Endodermal cell (in vitro differentiated cells): ENCODE measurements at regions not wholly inside any gene's neighbourhood (a gene's known extent, or its start where the extent isn't known, plus 50 kb on each side); places are given as distances from the start of the nearest gene placed in this dataset.
A peak's percentile ranks its signal among the peaks of the same experiment; 100 is the strongest.

ENCODE experiments used
- DNase-seq: peaks from one replicate; pipeline ENCODE4 v3.0.0-alpha.2; 2017
- H3K27ac ChIP-seq: 2 replicates; pipeline ENCODE4 v1.5.1; 2013; ENCODE audit warnings: mild to moderate bottlenecking, low read depth, low read length, moderate library complexity
- H3K27me3 ChIP-seq: 2 replicates; pipeline ENCODE4 v1.6.1; 2013; ENCODE audit warnings: mild to moderate bottlenecking, low read length, moderate library complexity; ENCODE audit not compliant: insufficient read depth, control insufficient read depth, poor library complexity, severe bottlenecking
- H3K36me3 ChIP-seq: 2 replicates; pipeline ENCODE4 v1.7.0; 2013; ENCODE audit warnings: mild to moderate bottlenecking, low read length, moderate library complexity; ENCODE audit not compliant: control insufficient read depth, insufficient read depth
- H3K4me1 ChIP-seq: one replicate; pipeline ENCODE4 v1.7.0; 2013; ENCODE audit warnings: low read length; ENCODE audit not compliant: control insufficient read depth, insufficient read depth
- H3K4me3 ChIP-seq: 2 replicates; pipeline ENCODE4 v1.5.1; 2013; ENCODE audit warnings: mild to moderate bottlenecking, low read length, moderate library complexity
- H3K9ac ChIP-seq: 2 replicates; pipeline ENCODE4 v1.6.1; 2013; ENCODE audit warnings: mild to moderate bottlenecking, low read length, moderate library complexity; ENCODE audit not compliant: poor library complexity, severe bottlenecking; ENCODE audit errors: extremely low read depth
- H3K9me3 ChIP-seq: 2 replicates; pipeline ENCODE4 v1.6.1; 2013; ENCODE audit warnings: mild to moderate bottlenecking, low read length, moderate library complexity; ENCODE audit not compliant: control insufficient read depth
- H3K27ac Mint-ChIP-seq: 2 replicates; pipeline ENCODE4 v1.8.0; 2020; ENCODE audit warnings: mixed read lengths
- H3K27me3 Mint-ChIP-seq: 2 replicates; pipeline ENCODE4 v1.8.0; 2021; ENCODE audit warnings: mild to moderate bottlenecking, mixed read lengths; ENCODE audit not compliant: insufficient read depth
- H3K36me3 Mint-ChIP-seq: 2 replicates; pipeline ENCODE4 v1.8.0; 2020; ENCODE audit warnings: low read depth, mixed read lengths
- H3K4me1 Mint-ChIP-seq: 2 replicates; pipeline ENCODE4 v1.8.0; 2020; ENCODE audit warnings: mixed read lengths
- H3K4me3 Mint-ChIP-seq: 2 replicates; pipeline ENCODE4 v1.8.0; 2020; ENCODE audit warnings: mild to moderate bottlenecking, moderate library complexity, mixed read lengths
- H3K9me3 Mint-ChIP-seq: 2 replicates; pipeline ENCODE4 v1.8.0; 2020; ENCODE audit warnings: mild to moderate bottlenecking, mixed read lengths
- WGBS, 2 experiments: methylation state at CpG; one replicate each; pipeline versions ENCODE4 v1.1.5 to v1.1.7; 2013; ENCODE audit warnings: missing lambda C conversion rate in 2 of 2, mixed read lengths in 1 of 2; ENCODE audit not compliant: insufficient coverage in 1 of 2, insufficient read length in 1 of 2; 5-methylcytosine and 5-hydroxymethylcytosine counted together
- TF ChIP-seq, protein P1 (sequence below): fragments of 200-600 bp; sonication (generic); conservative IDR thresholded peaks from 2 replicates; pipeline ENCODE4 v1.5.0; 2021; ENCODE audit warnings: antibody characterized with exemption, mild to moderate bottlenecking

- TF ChIP-seq, protein P1, sequence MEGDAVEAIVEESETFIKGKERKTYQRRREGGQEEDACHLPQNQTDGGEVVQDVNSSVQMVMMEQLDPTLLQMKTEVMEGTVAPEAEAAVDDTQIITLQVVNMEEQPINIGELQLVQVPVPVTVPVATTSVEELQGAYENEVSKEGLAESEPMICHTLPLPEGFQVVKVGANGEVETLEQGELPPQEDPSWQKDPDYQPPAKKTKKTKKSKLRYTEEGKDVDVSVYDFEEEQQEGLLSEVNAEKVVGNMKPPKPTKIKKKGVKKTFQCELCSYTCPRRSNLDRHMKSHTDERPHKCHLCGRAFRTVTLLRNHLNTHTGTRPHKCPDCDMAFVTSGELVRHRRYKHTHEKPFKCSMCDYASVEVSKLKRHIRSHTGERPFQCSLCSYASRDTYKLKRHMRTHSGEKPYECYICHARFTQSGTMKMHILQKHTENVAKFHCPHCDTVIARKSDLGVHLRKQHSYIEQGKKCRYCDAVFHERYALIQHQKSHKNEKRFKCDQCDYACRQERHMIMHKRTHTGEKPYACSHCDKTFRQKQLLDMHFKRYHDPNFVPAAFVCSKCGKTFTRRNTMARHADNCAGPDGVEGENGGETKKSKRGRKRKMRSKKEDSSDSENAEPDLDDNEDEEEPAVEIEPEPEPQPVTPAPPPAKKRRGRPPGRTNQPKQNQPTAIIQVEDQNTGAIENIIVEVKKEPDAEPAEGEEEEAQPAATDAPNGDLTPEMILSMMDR, result no peak
- H3K4me1 Mint-ChIP-seq, result peaks cover 18% of the 10 kb centered on the region
- Histone ChIP-seq H3K4me1 (peaks cover 5% of the 10 kb centered on the region), H3K9ac (no peak overlapping the region), H3K4me3 (no peak overlapping the region), H3K27me3 (no peaks in the 10 kb centered on the region), H3K9me3 (peaks cover 15% of the 10 kb centered on the region), H3K36me3 (no peaks in the 10 kb centered on the region), H3K27ac (no peak overlapping the region)
- WGBS, 2 experiments, result 82% methylated on average over 1 of the region's 1 CpG; no CpG with 5 or more reads in 1 of the 2 experiments
- H3K9me3 Mint-ChIP-seq, result peaks cover 13% of the 10 kb centered on the region
- H3K27me3 Mint-ChIP-seq, result no peaks in the 10 kb centered on the region
- H3K36me3 Mint-ChIP-seq, result no peaks in the 10 kb centered on the region
- H3K4me3 Mint-ChIP-seq, result no peak overlapping the region
- DNase-seq, result no peak
- no peak overlapping the region for H3K27ac Mint-ChIP-seq
Measured at GRCh38 chr9:119907056-119907455, 537.8 kb upstream of the BRINP1 start.

- H3K27ac ChIP-seq, result no peak overlapping the region
- no peak overlapping the region for H3K4me3 ChIP-seq
- TF ChIP-seq, protein P1, result no peak
- no peaks in the 10 kb centered on the region for H3K27me3 ChIP-seq
- no peak for DNase-seq
- Mint-ChIP-seq H3K27ac (peak overlapping the region; percentile 15), H3K4me3 (no peak overlapping the region), H3K36me3 (no peaks in the 10 kb centered on the region), H3K27me3 (no peaks in the 10 kb centered on the region), H3K4me1 (peaks cover 18% of the 10 kb centered on the region), H3K9me3 (peaks cover 17% of the 10 kb centered on the region)
- H3K36me3 ChIP-seq, result no peaks in the 10 kb centered on the region
- no peak overlapping the region for H3K9ac ChIP-seq
- peaks cover 5% of the 10 kb centered on the region for H3K4me1 ChIP-seq
- 71% methylated on average over 1 of the region's 1 CpG; no CpG with 5 or more reads in 1 of the 2 experiments for WGBS, 2 experiments
- peaks cover 15% of the 10 kb centered on the region for H3K9me3 ChIP-seq
Measured at GRCh38 chr9:119905724-119906123, 536.5 kb upstream of the BRINP1 start.

DNA sequence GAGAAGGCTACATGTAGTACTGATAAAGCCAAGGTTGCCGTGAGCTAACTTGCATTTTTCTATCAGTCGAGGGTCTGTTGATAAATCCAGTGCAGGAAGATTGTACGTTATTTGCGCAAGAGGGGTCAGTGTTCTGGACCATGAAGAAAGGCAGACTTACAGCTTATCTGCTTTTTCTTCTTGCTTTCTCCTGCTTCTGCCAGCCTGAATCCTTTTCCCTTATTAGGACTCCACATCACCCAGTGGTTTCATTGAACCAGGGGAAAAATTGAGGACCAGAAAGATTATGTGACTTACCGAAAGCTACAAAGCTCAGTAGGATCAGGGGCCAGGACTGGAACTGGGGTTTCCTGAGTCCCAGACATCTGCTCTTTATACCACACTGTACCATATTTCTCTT, 534.6 kb upstream of the BRINP1 start:
- Mint-ChIP-seq H3K27ac (no peak overlapping the region), H3K4me3 (no peak overlapping the region), H3K4me1 (peaks cover 18% of the 10 kb centered on the region), H3K9me3 (peaks cover 19% of the 10 kb centered on the region), H3K27me3 (no peaks in the 10 kb centered on the region), H3K36me3 (no peaks in the 10 kb centered on the region)
- Histone ChIP-seq H3K9ac (no peak overlapping the region), H3K4me1 (peaks cover 5% of the 10 kb centered on the region), H3K27ac (no peak overlapping the region), H3K36me3 (no peaks in the 10 kb centered on the region), H3K9me3 (peaks cover 15% of the 10 kb centered on the region), H3K27me3 (no peaks in the 10 kb centered on the region), H3K4me3 (no peak overlapping the region)
- no peak for DNase-seq
- TF ChIP-seq, protein P1, result no peak
- 91 to 97% methylated on average over 5 of the region's 5 CpGs for WGBS, 2 experiments
